H9 (cell line): ENCODE measurements at regions not wholly inside any gene's neighbourhood (a gene's known extent, or its start where the extent isn't known, plus 50 kb on each side); places are given as distances from the start of the nearest gene placed in this dataset.

ENCODE experiments used
- DNase-seq: peaks from one replicate; pipeline ENCODE4 v3.0.0-alpha.2; 2017
- H2AFZ ChIP-seq: one replicate; pipeline ENCODE4 v1.6.1; 2013; ENCODE audit warnings: mild to moderate bottlenecking, low read length, control low read depth, moderate library complexity
- H2AK5ac ChIP-seq: 2 replicates; pipeline ENCODE4 v1.6.1; 2013; ENCODE audit warnings: low read length, control low read depth, mixed read lengths; ENCODE audit not compliant: insufficient read length
- H2BK120ac ChIP-seq: one replicate; pipeline ENCODE4 v1.6.1; 2013; ENCODE audit warnings: low read depth, mild to moderate bottlenecking, low read length, control low read depth, inconsistent platforms; ENCODE audit not compliant: poor library complexity, severe bottlenecking
- H2BK12ac ChIP-seq: 2 replicates; pipeline ENCODE4 v1.6.1; 2013; ENCODE audit warnings: low read length, control low read depth, mixed read lengths, low read depth; ENCODE audit not compliant: insufficient read length
- H2BK15ac ChIP-seq: 2 replicates; pipeline ENCODE4 v1.6.1; 2013; ENCODE audit warnings: low read depth, low read length, control low read depth
- H2BK20ac ChIP-seq: one replicate; pipeline ENCODE4 v1.6.1; 2013; ENCODE audit warnings: low read depth, mild to moderate bottlenecking, low read length, control low read depth, inconsistent platforms; ENCODE audit not compliant: poor library complexity, severe bottlenecking
- H2BK5ac ChIP-seq: 2 replicates; pipeline ENCODE4 v1.6.1; 2013; ENCODE audit warnings: low read length, control low read depth, mixed read lengths; ENCODE audit not compliant: insufficient read length
- H3K14ac ChIP-seq: 2 replicates; pipeline ENCODE4 v1.6.1; 2013; ENCODE audit warnings: low read length, control low read depth; ENCODE audit not compliant: insufficient read depth
- H3K18ac ChIP-seq: 2 replicates; pipeline ENCODE4 v1.6.1; 2013; ENCODE audit warnings: low read depth, mild to moderate bottlenecking, mixed read lengths, low read length, control low read depth; ENCODE audit not compliant: insufficient read length
- H3K23ac ChIP-seq: 2 replicates; pipeline ENCODE4 v1.6.1; 2013; ENCODE audit warnings: low read length, control low read depth, mixed read lengths, low read depth; ENCODE audit not compliant: insufficient read length
- H3K23me2 ChIP-seq: 2 replicates; pipeline ENCODE4 v1.6.1; 2013; ENCODE audit warnings: low read depth, mild to moderate bottlenecking, mixed read lengths, low read length, control low read depth; ENCODE audit not compliant: insufficient read length, poor library complexity, severe bottlenecking
- H3K27ac ChIP-seq: 2 replicates; pipeline ENCODE4 v1.5.1; 2013; ENCODE audit warnings: low read length, control low read depth, mixed read lengths, low read depth; ENCODE audit not compliant: insufficient read length
- H3K27me3 ChIP-seq: 2 replicates; pipeline ENCODE4 v1.6.1; 2013; ENCODE audit warnings: low read length, control low read depth, inconsistent platforms; ENCODE audit not compliant: insufficient read depth
- H3K4ac ChIP-seq: 2 replicates; pipeline ENCODE4 v1.6.1; 2013; ENCODE audit warnings: low read depth, mild to moderate bottlenecking, control low read depth, inconsistent platforms, low read length, moderate library complexity
- H3K4me1 ChIP-seq: 2 replicates; pipeline ENCODE4 v1.6.1; 2013; ENCODE audit warnings: low read length, control low read depth, inconsistent platforms; ENCODE audit not compliant: insufficient read depth
- H3K4me2 ChIP-seq: 2 replicates; pipeline ENCODE4 v1.6.1; 2013; ENCODE audit warnings: low read length, control low read depth, mixed read lengths; ENCODE audit not compliant: insufficient read length, insufficient read depth
- H3K56ac ChIP-seq: 2 replicates; pipeline ENCODE4 v1.6.1; 2013; ENCODE audit warnings: low read depth, mild to moderate bottlenecking, mixed read lengths, low read length, control low read depth; ENCODE audit not compliant: insufficient read length
- H3K79me1 ChIP-seq: 2 replicates; pipeline ENCODE4 v1.6.1; 2013; ENCODE audit warnings: low read depth, mild to moderate bottlenecking, moderate library complexity, low read length, control low read depth, inconsistent platforms; ENCODE audit not compliant: insufficient read depth, poor library complexity, severe bottlenecking
- H3K79me2 ChIP-seq: 2 replicates; pipeline ENCODE4 v1.6.1; 2013; ENCODE audit warnings: low read length, control low read depth, inconsistent platforms; ENCODE audit not compliant: insufficient read depth
- H3K9ac ChIP-seq: 2 replicates; pipeline ENCODE4 v1.6.1; 2013; ENCODE audit warnings: low read length, control low read depth, mixed read lengths; ENCODE audit not compliant: insufficient read length; ENCODE audit errors: extremely low read depth
- H3K9me3 ChIP-seq: one replicate; pipeline ENCODE4 v1.6.1; 2013; ENCODE audit warnings: low read depth, low read length, inconsistent platforms; ENCODE audit not compliant: control insufficient read depth
- H3T11ph ChIP-seq: one replicate; pipeline ENCODE4 v1.6.1; 2013; ENCODE audit warnings: mild to moderate bottlenecking, low read length, control low read depth, inconsistent platforms
- H4K20me1 ChIP-seq: one replicate; pipeline ENCODE4 v1.6.1; 2013; ENCODE audit not compliant: control insufficient read depth, insufficient read length, insufficient read depth
- H4K5ac ChIP-seq: 2 replicates; pipeline ENCODE4 v1.6.1; 2013; ENCODE audit warnings: low read depth, mild to moderate bottlenecking, mixed read lengths, low read length, control low read depth; ENCODE audit not compliant: insufficient read length
- H4K8ac ChIP-seq: replicated peaks from 2 replicates; pipeline ENCODE4 v1.6.1; 2013; ENCODE audit warnings: low read length, control low read depth, mixed read lengths, low read depth; ENCODE audit not compliant: insufficient read length
- H4K91ac ChIP-seq: 2 replicates; pipeline ENCODE4 v1.6.1; 2013; ENCODE audit warnings: low read depth, mild to moderate bottlenecking, moderate library complexity, mixed read lengths, low read length, control low read depth; ENCODE audit not compliant: insufficient read length
- H3K27ac Mint-ChIP-seq, 3 experiments: 2 replicates in 2 of 3; 3 replicates in 1 of 3; pipeline ENCODE4 v1.8.0; 2020 to 2021; ENCODE audit warnings: mixed read lengths in 3 of 3, mild to moderate bottlenecking in 1 of 3, moderate library complexity in 1 of 3
- H3K27me3 Mint-ChIP-seq: 2 replicates; pipeline ENCODE4 v1.8.0; 2021; ENCODE audit warnings: low read depth, mild to moderate bottlenecking, moderate library complexity, mixed read lengths
- H3K36me3 Mint-ChIP-seq, 3 experiments: 2 replicates in 2 of 3; 3 replicates in 1 of 3; pipeline ENCODE4 v1.8.0; 2020 to 2021; ENCODE audit warnings: low read depth in 3 of 3, mixed read lengths in 3 of 3; ENCODE audit not compliant: insufficient read depth in 1 of 3
- H3K4me1 Mint-ChIP-seq, 2 experiments: 2 replicates each; pipeline ENCODE4 v1.8.0; 2020; ENCODE audit warnings: mixed read lengths in 2 of 2
- H3K4me3 Mint-ChIP-seq, 2 experiments: 2 replicates in 1 of 2; 3 replicates in 1 of 2; pipeline ENCODE4 v1.8.0; 2020 to 2021; ENCODE audit warnings: mild to moderate bottlenecking in 2 of 2, mixed read lengths in 2 of 2, moderate library complexity in 1 of 2
- H3K9me3 Mint-ChIP-seq, 2 experiments: 2 replicates in 1 of 2; 3 replicates in 1 of 2; pipeline ENCODE4 v1.8.0; 2020; ENCODE audit warnings: mild to moderate bottlenecking in 2 of 2, mixed read lengths in 2 of 2, moderate library complexity in 1 of 2
- WGBS: extraction: QIAGEN DNeasy Blood & Tissue Kit; methylation state at CpG from one replicate; pipeline ENCODE4 v1.1.7; 2013; ENCODE audit warnings: missing lambda C conversion rate, low lambda C conversion rate, mixed read lengths; ENCODE audit not compliant: insufficient read length; ENCODE audit errors: extremely low coverage; 5-methylcytosine and 5-hydroxymethylcytosine counted together
- TF ChIP-seq, protein P1 (sequence below): fragments of 200-600 bp; sonication (generic); conservative IDR thresholded peaks from 3 replicates; pipeline ENCODE4 v1.8.0; 2021; ENCODE audit warnings: antibody characterized with exemption, mild to moderate bottlenecking

DNA sequence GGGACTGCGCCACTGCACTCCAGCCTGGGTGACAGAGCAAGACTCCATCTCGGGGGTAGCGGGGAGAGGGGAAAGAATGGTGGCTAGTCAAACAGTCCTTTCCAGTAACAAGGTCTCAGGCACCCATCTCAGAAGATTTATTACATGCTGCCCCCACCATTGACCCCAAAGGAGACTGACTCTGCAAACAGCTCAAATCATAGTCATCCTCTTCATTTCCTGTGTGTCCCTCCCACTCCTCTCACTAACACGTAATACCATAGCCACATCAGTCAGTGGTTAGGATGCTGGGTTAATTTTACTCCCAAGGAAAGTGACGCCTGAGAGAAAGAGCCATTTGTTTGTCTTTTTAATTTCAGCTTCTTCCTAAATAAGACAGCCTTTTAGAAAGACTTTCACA, 56.6 kb upstream of the BET1 start:
- Histone ChIP-seq H2BK15ac (no peak overlapping the region), H2BK12ac (no peak overlapping the region), H3K79me1 (no peaks in the 10 kb centered on the region), H4K20me1 (no peaks in the 10 kb centered on the region), H3T11ph (no peak overlapping the region), H2AK5ac (no peak overlapping the region), H3K23ac (no peak overlapping the region), H3K4ac (no peak overlapping the region), H3K79me2 (no peaks in the 10 kb centered on the region), H3K56ac (no peak overlapping the region), H4K5ac (no peak overlapping the region), H2BK5ac (no peak overlapping the region), H3K9ac (no peak overlapping the region), H3K18ac (no peak overlapping the region), H3K27me3 (no peaks in the 10 kb centered on the region), H3K14ac (no peak overlapping the region), H3K23me2 (no peaks in the 10 kb centered on the region), H4K8ac (no peak overlapping the region), H4K91ac (no peak overlapping the region), H2BK20ac (no peak overlapping the region), H3K4me2 (no peak overlapping the region), H3K4me1 (no peaks in the 10 kb centered on the region), H2BK120ac (no peak overlapping the region), H2AFZ (no peak overlapping the region), H3K9me3 (no peaks in the 10 kb centered on the region), H3K27ac (no peak overlapping the region)
- DNase-seq = no peak
- TF ChIP-seq, protein P1, sequence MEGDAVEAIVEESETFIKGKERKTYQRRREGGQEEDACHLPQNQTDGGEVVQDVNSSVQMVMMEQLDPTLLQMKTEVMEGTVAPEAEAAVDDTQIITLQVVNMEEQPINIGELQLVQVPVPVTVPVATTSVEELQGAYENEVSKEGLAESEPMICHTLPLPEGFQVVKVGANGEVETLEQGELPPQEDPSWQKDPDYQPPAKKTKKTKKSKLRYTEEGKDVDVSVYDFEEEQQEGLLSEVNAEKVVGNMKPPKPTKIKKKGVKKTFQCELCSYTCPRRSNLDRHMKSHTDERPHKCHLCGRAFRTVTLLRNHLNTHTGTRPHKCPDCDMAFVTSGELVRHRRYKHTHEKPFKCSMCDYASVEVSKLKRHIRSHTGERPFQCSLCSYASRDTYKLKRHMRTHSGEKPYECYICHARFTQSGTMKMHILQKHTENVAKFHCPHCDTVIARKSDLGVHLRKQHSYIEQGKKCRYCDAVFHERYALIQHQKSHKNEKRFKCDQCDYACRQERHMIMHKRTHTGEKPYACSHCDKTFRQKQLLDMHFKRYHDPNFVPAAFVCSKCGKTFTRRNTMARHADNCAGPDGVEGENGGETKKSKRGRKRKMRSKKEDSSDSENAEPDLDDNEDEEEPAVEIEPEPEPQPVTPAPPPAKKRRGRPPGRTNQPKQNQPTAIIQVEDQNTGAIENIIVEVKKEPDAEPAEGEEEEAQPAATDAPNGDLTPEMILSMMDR = no peak
- Mint-ChIP-seq H3K36me3 (no peaks in the 10 kb centered on the region), H3K9me3 (no peaks in the 10 kb centered on the region), H3K27ac (no peak overlapping the region), H3K4me1 (peaks cover 0 to 6% of the 10 kb centered on the region in 2 experiments; a peak in 2 of 4 replicates), H3K4me3 (no peak overlapping the region), H3K27me3 (no peaks in the 10 kb centered on the region)
- WGBS = no CpG with 5 or more reads among the region's 5 CpGs
